PC-3 (cell line): ENCODE measurements at regions not wholly inside any gene's neighbourhood (a gene's known extent, or its start where the extent isn't known, plus 50 kb on each side); places are given as distances from the start of the nearest gene placed in this dataset.

Experiments
- EZH2 ChIP-seq: fragments of 300-600 bp; sonication (generic); IDR thresholded peaks from one replicate; pipeline ENCODE4 v1.6.1; 2017; ENCODE audit warnings: antibody characterized with exemption, mild to moderate bottlenecking, low read length; ENCODE audit not compliant: unreplicated experiment
- EZH2phosphoT487 ChIP-seq: fragments of 300-600 bp; sonication (generic); IDR thresholded peaks from 2 replicates; pipeline ENCODE4 v1.6.1; 2018; ENCODE audit warnings: mild to moderate bottlenecking, antibody characterized with exemption, low read length, borderline replicate concordance
- TF ChIP-seq, protein P1 (sequence below): fragments of 300-600 bp; sonication (generic); conservative IDR thresholded peaks from 2 replicates; pipeline ENCODE4 v1.5.1; 2017; ENCODE audit warnings: antibody characterized with exemption, low read depth, mild to moderate bottlenecking, low read length

DNA sequence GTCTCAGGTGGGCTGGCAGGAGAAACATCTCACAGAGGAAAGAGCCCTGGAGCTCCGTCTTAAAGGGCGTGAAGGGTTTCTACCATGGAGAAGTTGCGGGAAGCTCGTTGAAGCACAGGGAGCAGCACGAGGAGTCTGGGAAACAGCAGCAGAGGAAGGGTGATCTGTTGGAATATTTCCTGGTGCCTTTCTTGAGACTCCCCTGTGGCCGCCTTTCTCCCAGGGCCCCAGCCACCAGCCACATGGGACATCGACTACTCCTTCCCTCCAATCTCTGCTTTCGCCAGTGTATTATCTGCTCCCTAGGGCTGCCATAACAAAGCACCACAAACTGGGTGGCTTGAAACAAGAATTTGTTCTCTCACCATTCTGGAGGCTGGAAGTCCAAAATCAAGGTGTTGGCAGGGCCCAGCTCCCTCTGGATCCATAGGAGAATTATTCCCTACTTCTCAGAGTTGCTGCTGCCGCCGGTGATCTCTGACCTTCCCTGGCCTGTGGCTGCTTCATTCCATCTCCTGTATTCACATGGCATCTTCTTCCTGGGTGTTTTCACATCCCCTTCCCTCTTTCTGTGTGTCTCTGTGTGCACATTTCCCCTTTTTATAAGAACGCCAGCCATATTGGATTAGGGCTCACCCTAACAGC lies 152.8 kb upstream of the GSC start:
- TF ChIP-seq, protein P1, sequence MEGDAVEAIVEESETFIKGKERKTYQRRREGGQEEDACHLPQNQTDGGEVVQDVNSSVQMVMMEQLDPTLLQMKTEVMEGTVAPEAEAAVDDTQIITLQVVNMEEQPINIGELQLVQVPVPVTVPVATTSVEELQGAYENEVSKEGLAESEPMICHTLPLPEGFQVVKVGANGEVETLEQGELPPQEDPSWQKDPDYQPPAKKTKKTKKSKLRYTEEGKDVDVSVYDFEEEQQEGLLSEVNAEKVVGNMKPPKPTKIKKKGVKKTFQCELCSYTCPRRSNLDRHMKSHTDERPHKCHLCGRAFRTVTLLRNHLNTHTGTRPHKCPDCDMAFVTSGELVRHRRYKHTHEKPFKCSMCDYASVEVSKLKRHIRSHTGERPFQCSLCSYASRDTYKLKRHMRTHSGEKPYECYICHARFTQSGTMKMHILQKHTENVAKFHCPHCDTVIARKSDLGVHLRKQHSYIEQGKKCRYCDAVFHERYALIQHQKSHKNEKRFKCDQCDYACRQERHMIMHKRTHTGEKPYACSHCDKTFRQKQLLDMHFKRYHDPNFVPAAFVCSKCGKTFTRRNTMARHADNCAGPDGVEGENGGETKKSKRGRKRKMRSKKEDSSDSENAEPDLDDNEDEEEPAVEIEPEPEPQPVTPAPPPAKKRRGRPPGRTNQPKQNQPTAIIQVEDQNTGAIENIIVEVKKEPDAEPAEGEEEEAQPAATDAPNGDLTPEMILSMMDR: no peak
- TF ChIP-seq EZH2: no peak
- no peak for TF ChIP-seq EZH2phosphoT487
